ENCODE measurements at regions not wholly inside any gene's neighbourhood (a gene's known extent, or its start where the extent isn't known, plus 50 kb on each side); places are given as distances from the start of the nearest gene placed in this dataset.

GRCh38 chr3:23077126-23077525 is 126.0 kb upstream of the UBE2E2 start:
- TF ChIP-seq CTCF (IDR thresholded peaks at IDR 0.05) (no peak), POLR2A (IDR thresholded peaks at IDR 0.05) (no peak), POLR2AphosphoS5 (IDR thresholded peaks at IDR 0.05) (no peak)

Measured in gastroesophageal sphincter (tissue), 3 donors.